ENCODE measurements at regions not wholly inside any gene's neighbourhood (a gene's known extent, or its start where the extent isn't known, plus 50 kb on each side); places are given as distances from the start of the nearest gene placed in this dataset.

GRCh38 chr20:12482661-12483060 lies 526.1 kb upstream of the SPTLC3 start:
- TF ChIP-seq FOXA1 (IDR thresholded peaks at IDR 0.05), result no peak
- TF ChIP-seq FOXM1 (IDR thresholded peaks at IDR 0.05; ENCODE audit: borderline replicate concordance), result no peak
- no peak for TF ChIP-seq ARNT (IDR thresholded peaks at IDR 0.05)

Data from HEK293T (cell line).